ENCODE measurements at regions not wholly inside any gene's neighbourhood (a gene's known extent, or its start where the extent isn't known, plus 50 kb on each side); places are given as distances from the start of the nearest gene placed in this dataset.
A peak's percentile ranks its signal among the peaks of the same experiment; 100 is the strongest.

- no peak for DNase-seq
Measured at GRCh38 chr5:30039379-30039778, 1154.1 kb upstream of the CDH6 start.

GRCh38 chr5:30034870-30035269 is 1158.6 kb upstream of the CDH6 start:
- no peak for DNase-seq

GRCh38 chr5:30030101-30030500 is 1163.4 kb upstream of the CDH6 start:
- DNase-seq: no peak

GRCh38 chr5:30001826-30002225 is 1191.7 kb upstream of the CDH6 start:
- DNase-seq: no peak

GRCh38 chr5:30000231-30000630 is 1193.3 kb upstream of the CDH6 start:
- DNase-seq: no peak

- DNase-seq: no peak
Measured at GRCh38 chr5:29995154-29995553, 1198.3 kb upstream of the CDH6 start.

- no peak for DNase-seq
Measured at GRCh38 chr5:29994519-29994918, 1199.0 kb upstream of the CDH6 start.

GRCh38 chr5:29993286-29993685 is 1200.2 kb upstream of the CDH6 start:
- no peak for DNase-seq

- no peak for DNase-seq
Measured at GRCh38 chr5:29992248-29992647, 1201.2 kb upstream of the CDH6 start.

GRCh38 chr5:29990681-29991080 is 1202.8 kb upstream of the CDH6 start:
- DNase-seq: no peak

GRCh38 chr5:29984156-29984540 is 1209.3 kb upstream of the CDH6 start:
- DNase-seq: peak; percentile 14

- no peak for DNase-seq
Measured at GRCh38 chr5:29983528-29984155, 1209.8 kb upstream of the CDH6 start.

- no peak for DNase-seq
Measured at GRCh38 chr5:29982457-29982856, 1211.0 kb upstream of the CDH6 start.

GRCh38 chr5:29972597-29972996 is 1220.9 kb upstream of the CDH6 start:
- no peak for DNase-seq

- peak; percentile 47 for DNase-seq
Measured at GRCh38 chr5:29963956-29964355, 1229.5 kb upstream of the CDH6 start.

- no peak for DNase-seq
Measured at GRCh38 chr5:29960323-29960722, 1233.2 kb upstream of the CDH6 start.

GRCh38 chr5:29950416-29951145 is 1242.9 kb upstream of the CDH6 start:
- DNase-seq: peak; percentile 68

GRCh38 chr5:29949301-29949872 is 1244.1 kb upstream of the CDH6 start:
- DNase-seq: no peak

GRCh38 chr5:29944327-29944726 is 1249.2 kb upstream of the CDH6 start:
- no peak for DNase-seq

- no peak for DNase-seq
Measured at GRCh38 chr5:29942089-29942488, 1251.4 kb upstream of the CDH6 start.

- DNase-seq: no peak
Measured at GRCh38 chr5:29939988-29940387, 1253.5 kb upstream of the CDH6 start.

GRCh38 chr5:29935371-29935770 is 1258.1 kb upstream of the CDH6 start:
- no peak for DNase-seq

GRCh38 chr5:29930316-29930715 is 1263.2 kb upstream of the CDH6 start:
- DNase-seq: no peak

GRCh38 chr5:29924107-29924506 is 1269.4 kb upstream of the CDH6 start:
- no peak for DNase-seq

All from eye (tissue), 1 donor.